22Rv1 (cell line): ENCODE measurements at regions not wholly inside any gene's neighbourhood (a gene's known extent, or its start where the extent isn't known, plus 50 kb on each side); places are given as distances from the start of the nearest gene placed in this dataset.

Source experiments
- H3K27ac ChIP-seq: fragments of 450-650 bp; 2 replicates; pipeline ENCODE4 v1.5.1; 2017
- CTCF ChIP-seq: fragments of 450-650 bp; IDR thresholded peaks from 2 replicates; pipeline ENCODE4 v1.5.1; 2017; ENCODE audit warnings: mild to moderate bottlenecking
- ZFX ChIP-seq: fragments of 450-650 bp; IDR thresholded peaks from 2 replicates; pipeline ENCODE4 v1.6.1; 2017; ENCODE audit warnings: antibody characterized with exemption, borderline replicate concordance

GRCh38 chr12:114903083-114903691 lies 219.2 kb upstream of the TBX3 start:
- TF ChIP-seq ZFX (no peak), CTCF (no peak)
- no peak overlapping the region for H3K27ac ChIP-seq

- TF ChIP-seq ZFX, result no peak
- TF ChIP-seq CTCF, result no peak
- H3K27ac ChIP-seq, result no peak overlapping the region
Measured at GRCh38 chr12:114902665-114903064, 218.7 kb upstream of the TBX3 start.

GRCh38 chr12:114901316-114901715 lies 217.3 kb upstream of the TBX3 start:
- no peak overlapping the region for H3K27ac ChIP-seq
- TF ChIP-seq ZFX (no peak), CTCF (no peak)

GRCh38 chr12:114898159-114898558 lies 214.2 kb upstream of the TBX3 start:
- no peak overlapping the region for H3K27ac ChIP-seq
- no peak for TF ChIP-seq ZFX
- TF ChIP-seq CTCF, result no peak

GRCh38 chr12:114895827-114896226 lies 211.9 kb upstream of the TBX3 start:
- TF ChIP-seq CTCF (no peak), ZFX (no peak)
- no peak overlapping the region for H3K27ac ChIP-seq

- H3K27ac ChIP-seq, result no peak overlapping the region
- TF ChIP-seq CTCF, result no peak
- no peak for TF ChIP-seq ZFX
Measured at GRCh38 chr12:114895081-114895480, 211.1 kb upstream of the TBX3 start.

- TF ChIP-seq ZFX (no peak), CTCF (no peak)
- no peak overlapping the region for H3K27ac ChIP-seq
Measured at GRCh38 chr12:114894076-114894475, 210.1 kb upstream of the TBX3 start.
